ENCODE measurements at regions not wholly inside any gene's neighbourhood (a gene's known extent, or its start where the extent isn't known, plus 50 kb on each side); places are given as distances from the start of the nearest gene placed in this dataset.

GRCh38 chr13:68988176-68988575 lies 1119.5 kb upstream of the ATXN8OS start:
- H3K4me3 Mint-ChIP-seq: no peak overlapping the region
- no peaks in the 10 kb centered on the region for H3K4me1 Mint-ChIP-seq (ENCODE audit: low read depth)
- H3K27ac Mint-ChIP-seq: no peak overlapping the region
- DNase-seq: no peak
- H3K9me3 Mint-ChIP-seq: peaks cover 22% of the 10 kb centered on the region
- no peak for TF ChIP-seq CTCF (IDR thresholded peaks at IDR 0.05)
- H3K36me3 Mint-ChIP-seq (ENCODE audit: low read depth): no peaks in the 10 kb centered on the region
- no peaks in the 10 kb centered on the region for H3K27me3 Mint-ChIP-seq (ENCODE audit: insufficient read depth)

GRCh38 chr13:68987585-68987984 lies 1120.0 kb upstream of the ATXN8OS start:
- Mint-ChIP-seq H3K27ac (no peak overlapping the region), H3K9me3 (peaks cover 24% of the 10 kb centered on the region), H3K4me1 (ENCODE audit: low read depth) (no peaks in the 10 kb centered on the region), H3K36me3 (ENCODE audit: low read depth) (no peaks in the 10 kb centered on the region), H3K27me3 (ENCODE audit: insufficient read depth) (no peaks in the 10 kb centered on the region), H3K4me3 (no peak overlapping the region)
- no peak for DNase-seq
- TF ChIP-seq CTCF (IDR thresholded peaks at IDR 0.05): no peak

DNA sequence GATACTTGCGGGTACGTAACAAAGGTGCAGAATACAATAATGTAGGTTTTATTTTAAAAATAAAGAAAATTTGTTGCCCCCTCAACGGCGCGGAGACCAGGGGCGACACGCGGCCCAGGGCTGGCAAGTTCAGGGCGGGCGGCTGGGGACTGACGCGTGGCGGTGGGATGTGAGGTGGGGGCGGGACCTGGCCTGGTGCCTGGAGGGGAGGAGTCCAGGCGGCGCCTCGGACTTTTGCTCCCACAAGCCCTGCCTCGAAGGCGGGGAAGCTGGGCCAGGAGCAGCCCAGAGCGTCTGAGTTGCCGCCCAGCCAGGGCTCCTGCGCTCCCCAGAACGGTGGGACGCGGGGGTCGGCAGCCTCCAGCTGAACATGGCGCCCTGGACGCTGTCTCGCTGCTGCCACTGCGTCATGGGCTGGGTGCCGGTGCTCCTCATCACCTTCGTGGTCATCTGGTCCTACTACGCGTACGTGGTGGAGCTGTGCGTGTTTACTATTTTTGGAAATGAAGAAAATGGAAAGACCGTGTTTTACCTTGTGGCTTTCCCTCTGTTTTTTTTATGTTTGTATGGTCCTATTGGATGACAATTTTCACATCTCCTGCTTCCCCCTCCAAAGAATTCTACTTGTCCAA lies 1122.8 kb upstream of the ATXN8OS start:
- H3K27me3 Mint-ChIP-seq (ENCODE audit: insufficient read depth): no peaks in the 10 kb centered on the region
- peaks cover 24% of the 10 kb centered on the region for H3K9me3 Mint-ChIP-seq
- TF ChIP-seq CTCF (IDR thresholded peaks at IDR 0.05): no peak
- H3K36me3 Mint-ChIP-seq (ENCODE audit: low read depth): no peaks in the 10 kb centered on the region
- H3K27ac Mint-ChIP-seq: no peak overlapping the region
- no peak for DNase-seq
- no peaks in the 10 kb centered on the region for H3K4me1 Mint-ChIP-seq (ENCODE audit: low read depth)
- H3K4me3 Mint-ChIP-seq: no peak overlapping the region

DNA sequence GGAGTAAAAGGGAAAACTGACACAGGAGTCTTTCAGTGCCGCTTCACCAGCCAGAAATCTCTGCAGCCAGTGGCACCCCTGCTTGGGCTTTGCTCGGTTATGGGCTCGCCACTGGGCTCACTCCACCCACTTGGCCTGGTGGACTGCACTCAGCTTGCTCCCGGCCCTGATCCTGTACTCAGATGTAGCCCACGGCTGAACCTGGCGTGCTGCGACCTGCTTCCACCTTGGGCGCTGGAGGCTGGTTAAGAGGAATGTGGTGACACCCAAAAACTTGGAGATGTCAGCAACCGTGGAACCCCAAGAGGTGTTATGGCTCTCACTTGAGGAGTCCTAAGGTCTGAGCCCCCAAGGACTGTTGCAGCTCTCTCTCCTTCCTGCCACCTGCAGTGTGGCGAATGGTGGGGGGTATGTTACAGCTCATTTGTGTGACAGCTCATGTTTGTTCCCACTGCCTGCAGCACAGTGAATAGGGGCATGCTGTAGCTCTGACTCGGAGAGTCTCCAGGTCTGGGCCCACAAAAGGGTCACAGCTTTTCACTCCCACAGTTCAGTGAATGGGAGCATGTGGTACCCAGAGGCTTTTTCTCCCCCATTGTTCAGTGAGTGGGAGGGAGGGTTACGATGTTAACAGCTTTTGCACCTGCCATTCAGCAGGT lies 1124.5 kb upstream of the ATXN8OS start:
- H3K27me3 Mint-ChIP-seq (ENCODE audit: insufficient read depth): no peaks in the 10 kb centered on the region
- 0 out of 2 replicates have a peak, but pooled peaks cover under 1% of the 10 kb centered on the region for H3K36me3 Mint-ChIP-seq (ENCODE audit: low read depth)
- H3K9me3 Mint-ChIP-seq: peaks cover 35% of the 10 kb centered on the region
- H3K4me3 Mint-ChIP-seq: no peak overlapping the region
- DNase-seq: no peak
- H3K27ac Mint-ChIP-seq: no peak overlapping the region
- TF ChIP-seq CTCF (IDR thresholded peaks at IDR 0.05): no peak
- H3K4me1 Mint-ChIP-seq (ENCODE audit: low read depth): no peaks in the 10 kb centered on the region

DNA sequence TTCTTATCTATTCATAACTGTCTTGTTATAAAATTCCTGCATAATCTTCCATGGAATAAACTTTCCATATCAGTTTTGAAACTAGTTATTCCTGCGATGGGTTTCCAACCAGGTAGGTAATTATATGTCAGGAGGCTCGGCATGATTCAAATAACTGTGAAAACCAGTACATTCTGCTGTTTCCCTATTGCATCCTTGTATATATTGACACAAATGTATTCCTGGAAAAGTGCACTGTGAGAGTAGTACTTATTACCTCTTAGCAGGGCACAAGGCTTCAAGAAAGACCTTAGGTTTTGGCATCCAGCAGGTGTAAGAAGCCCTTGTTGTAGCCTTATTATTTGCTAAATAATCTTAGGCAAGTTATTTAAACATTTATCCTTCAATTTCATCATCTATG lies 1131.3 kb upstream of the ATXN8OS start:
- no peak overlapping the region for H3K27ac Mint-ChIP-seq
- no peaks in the 10 kb centered on the region for H3K27me3 Mint-ChIP-seq (ENCODE audit: insufficient read depth)
- no peak for TF ChIP-seq CTCF (IDR thresholded peaks at IDR 0.05)
- no peaks in the 10 kb centered on the region for H3K4me1 Mint-ChIP-seq (ENCODE audit: low read depth)
- DNase-seq: no peak
- 0 out of 2 replicates have a peak, but pooled peaks cover 4% of the 10 kb centered on the region for H3K36me3 Mint-ChIP-seq (ENCODE audit: low read depth)
- H3K4me3 Mint-ChIP-seq: no peak overlapping the region
- H3K9me3 Mint-ChIP-seq: peaks cover 31% of the 10 kb centered on the region
